CD4-positive, alpha-beta T cell (primary cell): ENCODE measurements at regions not wholly inside any gene's neighbourhood (a gene's known extent, or its start where the extent isn't known, plus 50 kb on each side); places are given as distances from the start of the nearest gene placed in this dataset.

ENCODE experiments used
- ATAC-seq: fragments of 200-7000 bp; cut with Tn5 transposase; one replicate; pipeline ENCODE4 v1.10.0; 2022; ENCODE audit warnings: mild to moderate bottlenecking; ENCODE audit not compliant: poor library complexity
- CTCF ChIA-PET: fragments of 350-600 bp; sonication (Branson Sonifier 250); formaldehyde crosslinking; loops from one replicate; lab custom pipeline; 2021; ENCODE audit warnings: antibody characterized with exemption, inconsistent platforms; lab: Charles Lee
- POLR2A ChIA-PET: fragments of 350-600 bp; sonication (Branson Sonifier 250); formaldehyde crosslinking; loops from one replicate; lab custom pipeline; 2021; ENCODE audit warnings: antibody characterized with exemption, inconsistent platforms; lab: Charles Lee
- DNase-seq, 14 experiments: peaks; one replicate each; pipeline ENCODE4 v3.0.0-alpha.2; 2013 to 2020; ENCODE audit warnings: mixed read lengths in 2 of 14
- H3K27ac ChIP-seq, 2 donors: one replicate each; pipeline versions ENCODE4 v1.5.1 to v1.7.0; 2013; ENCODE audit warnings: low read length in 2 of 2, low read depth in 1 of 2, mild to moderate bottlenecking in 1 of 2
- H3K27me3 ChIP-seq, 2 experiments: 1 replicate in 1 of 2; 2 replicates in 1 of 2; pipeline versions ENCODE4 v1.6.1 to v1.7.0; 2013; ENCODE audit warnings: low read length in 2 of 2, control low read depth in 1 of 2, mild to moderate bottlenecking in 1 of 2, moderate library complexity in 1 of 2; ENCODE audit not compliant: insufficient read depth in 2 of 2, control insufficient read depth in 1 of 2
- H3K36me3 ChIP-seq: one replicate; pipeline ENCODE4 v1.6.1; 2013; ENCODE audit warnings: low read length, control low read depth; ENCODE audit not compliant: insufficient read depth
- H3K4me1 ChIP-seq: one replicate; pipeline ENCODE4 v1.6.1; 2013; ENCODE audit warnings: low read length, control low read depth; ENCODE audit not compliant: insufficient read depth
- H3K4me3 ChIP-seq: one replicate; pipeline ENCODE4 v1.5.1; 2013; ENCODE audit warnings: mild to moderate bottlenecking, low read length, moderate library complexity
- H3K9me3 ChIP-seq, 2 experiments: 1 replicate in 1 of 2; 2 replicates in 1 of 2; pipeline versions ENCODE4 v1.6.1 to v1.7.0; 2013; ENCODE audit warnings: low read length in 2 of 2, mild to moderate bottlenecking in 2 of 2, control low read depth in 1 of 2, moderate library complexity in 1 of 2; ENCODE audit not compliant: control insufficient read depth in 1 of 2, insufficient read depth in 1 of 2
- H3K27ac Mint-ChIP-seq: one replicate; pipeline ENCODE4 v1.8.0; 2020; ENCODE audit warnings: mixed read lengths
- H3K27me3 Mint-ChIP-seq: one replicate; pipeline ENCODE4 v1.8.0; 2021; ENCODE audit warnings: mixed read lengths
- H3K36me3 Mint-ChIP-seq: one replicate; pipeline ENCODE4 v1.8.0; 2021; ENCODE audit warnings: low read depth, mixed read lengths
- H3K4me1 Mint-ChIP-seq: one replicate; pipeline ENCODE4 v1.8.0; 2021; ENCODE audit warnings: low read depth, mixed read lengths
- H3K4me3 Mint-ChIP-seq: one replicate; pipeline ENCODE4 v1.8.0; 2020; ENCODE audit warnings: mild to moderate bottlenecking, mixed read lengths
- H3K9me3 Mint-ChIP-seq: one replicate; pipeline ENCODE4 v1.8.0; 2020; ENCODE audit warnings: mixed read lengths
- intact Hi-C, 2 experiments: fragments of 100-400 bp; cut with DNase I in 1 of 2; cut with micrococcal nuclease in 1 of 2; formaldehyde crosslinking; loops; one replicate each; pipeline versions ENCODE4 v1.15.1 to v1.9.0; 2023 to 2025; cut with DNase I, micrococcal nuclease
- TF ChIP-seq, protein P1 (sequence below): fragments of 200-600 bp; IDR thresholded peaks from one replicate; pipeline ENCODE4 v1.8.0; 2022; ENCODE audit warnings: antibody characterized with exemption, mild to moderate bottlenecking

DNA sequence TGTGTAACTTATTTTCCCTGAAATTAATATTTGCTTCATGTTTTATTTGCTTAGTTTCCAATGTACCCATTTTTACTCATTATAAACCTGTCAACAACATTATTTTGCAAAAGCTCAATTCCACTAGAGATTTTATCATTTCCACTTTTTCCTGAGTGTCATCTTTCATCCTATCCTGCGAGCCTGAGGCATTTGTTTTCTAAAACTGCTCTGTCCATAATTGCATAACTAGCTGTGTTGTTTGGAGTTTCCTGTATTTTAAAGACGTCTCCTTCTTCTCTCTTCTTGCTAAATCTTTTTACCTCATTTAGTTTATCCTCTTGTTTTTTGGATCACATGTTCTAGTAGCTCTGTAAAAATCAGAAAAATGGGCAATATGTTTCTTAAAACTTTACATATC is 332.7 kb upstream of the NOVA1 start:
- CTCF ChIA-PET: no interaction called here
- no peak overlapping the region for H3K4me3 Mint-ChIP-seq
- H3K9me3 Mint-ChIP-seq: peaks cover 19% of the 10 kb centered on the region

DNA sequence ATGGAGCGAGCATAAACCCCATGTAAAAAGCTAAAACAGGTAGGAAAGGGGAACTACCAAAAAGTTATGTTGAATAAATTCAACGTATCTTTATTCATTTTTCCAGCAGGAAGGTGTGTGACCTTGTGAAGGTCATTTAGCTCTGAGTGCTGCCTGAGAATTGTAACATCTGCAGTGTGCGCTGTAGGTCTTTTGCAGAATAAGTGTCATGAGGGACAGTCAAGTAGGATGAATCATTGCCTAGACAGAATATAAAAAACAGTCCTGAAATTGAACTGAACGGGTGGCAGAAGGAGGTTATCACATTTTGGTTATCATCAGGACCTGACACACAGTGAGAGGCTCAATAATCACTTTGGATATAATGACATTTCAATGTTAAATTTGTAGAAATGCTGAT is 334.8 kb upstream of the NOVA1 start:
- Histone ChIP-seq H3K4me3 (no peak overlapping the region), H3K36me3 (no peaks in the 10 kb centered on the region), H3K4me1 (no peaks in the 10 kb centered on the region), H3K27ac (no peak overlapping the region), H3K27me3 (no peaks in the 10 kb centered on the region), H3K9me3 (peaks cover 0 to 6% of the 10 kb centered on the region in 2 experiments)
- ChIA-PET POLR2A (no interaction called here), CTCF (no interaction called here)
- TF ChIP-seq, protein P1, sequence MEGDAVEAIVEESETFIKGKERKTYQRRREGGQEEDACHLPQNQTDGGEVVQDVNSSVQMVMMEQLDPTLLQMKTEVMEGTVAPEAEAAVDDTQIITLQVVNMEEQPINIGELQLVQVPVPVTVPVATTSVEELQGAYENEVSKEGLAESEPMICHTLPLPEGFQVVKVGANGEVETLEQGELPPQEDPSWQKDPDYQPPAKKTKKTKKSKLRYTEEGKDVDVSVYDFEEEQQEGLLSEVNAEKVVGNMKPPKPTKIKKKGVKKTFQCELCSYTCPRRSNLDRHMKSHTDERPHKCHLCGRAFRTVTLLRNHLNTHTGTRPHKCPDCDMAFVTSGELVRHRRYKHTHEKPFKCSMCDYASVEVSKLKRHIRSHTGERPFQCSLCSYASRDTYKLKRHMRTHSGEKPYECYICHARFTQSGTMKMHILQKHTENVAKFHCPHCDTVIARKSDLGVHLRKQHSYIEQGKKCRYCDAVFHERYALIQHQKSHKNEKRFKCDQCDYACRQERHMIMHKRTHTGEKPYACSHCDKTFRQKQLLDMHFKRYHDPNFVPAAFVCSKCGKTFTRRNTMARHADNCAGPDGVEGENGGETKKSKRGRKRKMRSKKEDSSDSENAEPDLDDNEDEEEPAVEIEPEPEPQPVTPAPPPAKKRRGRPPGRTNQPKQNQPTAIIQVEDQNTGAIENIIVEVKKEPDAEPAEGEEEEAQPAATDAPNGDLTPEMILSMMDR: no peak
- Mint-ChIP-seq H3K9me3 (peaks cover 18% of the 10 kb centered on the region), H3K4me3 (no peak overlapping the region), H3K4me1 (no peaks in the 10 kb centered on the region), H3K27me3 (no peaks in the 10 kb centered on the region), H3K27ac (no peak overlapping the region), H3K36me3 (no peaks in the 10 kb centered on the region)
- intact Hi-C loops: no loop called here
- DNase-seq: no peak
- ATAC-seq: no peak

More for the DNA sequence above, 332.7 kb upstream of the NOVA1 start:
- Mint-ChIP-seq H3K27me3 (no peaks in the 10 kb centered on the region), H3K27ac (no peak overlapping the region), H3K36me3 (no peaks in the 10 kb centered on the region), H3K4me1 (no peaks in the 10 kb centered on the region)
- Histone ChIP-seq H3K4me1 (no peaks in the 10 kb centered on the region), H3K4me3 (no peak overlapping the region), H3K9me3 (peaks cover 4 to 6% of the 10 kb centered on the region in 2 experiments), H3K27me3 (no peaks in the 10 kb centered on the region), H3K36me3 (no peaks in the 10 kb centered on the region), H3K27ac (no peak overlapping the region)
- POLR2A ChIA-PET: no interaction called here
- DNase-seq (no peak), ATAC-seq (no peak)
- TF ChIP-seq, protein P1: no peak
- intact Hi-C loops: no loop called here

DNA sequence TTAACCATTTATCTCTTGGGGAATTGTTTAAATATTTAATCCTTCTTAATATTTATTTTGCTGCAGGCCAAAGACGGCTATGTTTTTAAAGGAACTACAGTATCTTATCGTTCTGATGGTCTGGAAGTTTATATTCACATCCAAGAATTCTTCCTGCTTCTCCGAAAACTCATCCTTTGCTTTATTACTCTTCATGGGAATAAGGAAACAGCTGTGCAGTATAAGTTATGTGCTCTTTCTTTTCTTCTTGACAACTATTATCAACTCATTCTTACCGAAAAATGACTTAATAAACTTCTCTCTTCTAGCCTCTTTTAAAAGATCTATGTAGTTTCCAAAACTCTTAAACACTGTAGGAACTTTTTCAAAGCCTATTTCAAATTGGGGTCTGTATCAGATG is 335.6 kb upstream of the NOVA1 start:
- no peak for ATAC-seq

More for the DNA sequence above, 335.6 kb upstream of the NOVA1 start:
- Mint-ChIP-seq H3K4me1 (no peaks in the 10 kb centered on the region), H3K4me3 (no peak overlapping the region), H3K36me3 (no peaks in the 10 kb centered on the region), H3K27me3 (no peaks in the 10 kb centered on the region), H3K27ac (no peak overlapping the region), H3K9me3 (peaks cover 18% of the 10 kb centered on the region)
- DNase-seq: no peak
- Histone ChIP-seq H3K9me3 (peaks cover 0 to 6% of the 10 kb centered on the region in 2 experiments), H3K36me3 (no peaks in the 10 kb centered on the region), H3K27ac (no peak overlapping the region), H3K4me3 (no peak overlapping the region), H3K4me1 (no peaks in the 10 kb centered on the region), H3K27me3 (no peaks in the 10 kb centered on the region)
- intact Hi-C loops: no loop called here
- POLR2A ChIA-PET: no interaction called here
- CTCF ChIA-PET: no interaction called here
- TF ChIP-seq, protein P1: no peak
